HT-29 (cell line): ENCODE measurements at regions not wholly inside any gene's neighbourhood (a gene's known extent, or its start where the extent isn't known, plus 50 kb on each side); places are given as distances from the start of the nearest gene placed in this dataset.

Experiments
- DNase-seq: peaks from one replicate; pipeline ENCODE4 v3.0.0-alpha.2; 2015; ENCODE audit warnings: low spot score

GRCh38 chr14:94924189-94924588 lies 154.3 kb upstream of the GSC start:
- no peak for DNase-seq

GRCh38 chr14:94923786-94924185 lies 153.9 kb upstream of the GSC start:
- DNase-seq: no peak

- DNase-seq: no peak
Measured at GRCh38 chr14:94922595-94923239, 152.8 kb upstream of the GSC start.

- DNase-seq: no peak
Measured at GRCh38 chr14:94921882-94922585, 152.1 kb upstream of the GSC start.

GRCh38 chr14:94921456-94921855 lies 151.5 kb upstream of the GSC start:
- no peak for DNase-seq

GRCh38 chr14:94919896-94920295 lies 150.0 kb upstream of the GSC start:
- no peak for DNase-seq

- DNase-seq: no peak
Measured at GRCh38 chr14:94918896-94919295, 149.0 kb upstream of the GSC start.

- no peak for DNase-seq
Measured at GRCh38 chr14:94917041-94917600, 147.2 kb upstream of the GSC start.

- DNase-seq: no peak
Measured at GRCh38 chr14:94914191-94914590, 144.3 kb upstream of the GSC start.

- no peak for DNase-seq
Measured at GRCh38 chr14:94907626-94908261, 137.8 kb upstream of the GSC start.

- DNase-seq: no peak
Measured at GRCh38 chr14:94906991-94907587, 137.2 kb upstream of the GSC start.

- no peak for DNase-seq
Measured at GRCh38 chr14:94906577-94906976, 136.7 kb upstream of the GSC start.

- DNase-seq: no peak
Measured at GRCh38 chr14:94904636-94905035, 134.7 kb upstream of the GSC start.

GRCh38 chr14:94903883-94904282 lies 134.0 kb upstream of the GSC start:
- DNase-seq: no peak

GRCh38 chr14:94903338-94903737 lies 133.4 kb upstream of the GSC start:
- no peak for DNase-seq

- no peak for DNase-seq
Measured at GRCh38 chr14:94897561-94897960, 127.6 kb upstream of the GSC start.

GRCh38 chr14:94897082-94897481 lies 127.2 kb upstream of the GSC start:
- DNase-seq: no peak

- DNase-seq: no peak
Measured at GRCh38 chr14:94893411-94894160, 123.7 kb upstream of the GSC start.

- DNase-seq: no peak
Measured at GRCh38 chr14:94890785-94891184, 120.9 kb upstream of the GSC start.

- no peak for DNase-seq
Measured at GRCh38 chr14:94889520-94890312, 119.8 kb upstream of the GSC start.

- no peak for DNase-seq
Measured at GRCh38 chr14:94888121-94888520, 118.2 kb upstream of the GSC start.
